ENCODE measurements at regions not wholly inside any gene's neighbourhood (a gene's known extent, or its start where the extent isn't known, plus 50 kb on each side); places are given as distances from the start of the nearest gene placed in this dataset.
A peak's percentile ranks its signal among the peaks of the same experiment; 100 is the strongest.

DNA sequence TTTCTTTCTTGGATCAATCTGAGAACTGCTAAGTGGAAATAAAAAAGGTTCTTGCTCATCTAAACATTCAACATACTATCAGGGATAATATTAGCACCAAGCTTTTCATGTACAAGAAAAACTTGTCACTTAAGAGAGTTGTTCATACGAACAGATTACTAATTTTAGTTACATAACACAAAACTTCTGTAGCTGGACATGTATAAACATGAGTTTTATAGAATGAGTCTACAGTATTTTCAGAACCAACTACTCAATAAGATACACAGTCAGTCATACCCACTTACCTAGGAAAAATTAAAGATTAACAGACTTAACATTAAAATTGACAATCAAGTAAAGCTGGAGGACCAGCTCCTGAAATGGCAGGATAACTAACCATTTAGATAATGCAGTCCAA lies 540.1 kb upstream of the FAM241A start:
- no peak overlapping the region for H3K27ac ChIP-seq
- intact Hi-C loops (cut with DNase I), result no loop called here
- H3K9me3 ChIP-seq, result no peaks in the 10 kb centered on the region
- H3K27me3 ChIP-seq, result no peaks in the 10 kb centered on the region
- no peak overlapping the region for H3K4me3 ChIP-seq
- ATAC-seq, result no peak
- TF ChIP-seq, protein P1, sequence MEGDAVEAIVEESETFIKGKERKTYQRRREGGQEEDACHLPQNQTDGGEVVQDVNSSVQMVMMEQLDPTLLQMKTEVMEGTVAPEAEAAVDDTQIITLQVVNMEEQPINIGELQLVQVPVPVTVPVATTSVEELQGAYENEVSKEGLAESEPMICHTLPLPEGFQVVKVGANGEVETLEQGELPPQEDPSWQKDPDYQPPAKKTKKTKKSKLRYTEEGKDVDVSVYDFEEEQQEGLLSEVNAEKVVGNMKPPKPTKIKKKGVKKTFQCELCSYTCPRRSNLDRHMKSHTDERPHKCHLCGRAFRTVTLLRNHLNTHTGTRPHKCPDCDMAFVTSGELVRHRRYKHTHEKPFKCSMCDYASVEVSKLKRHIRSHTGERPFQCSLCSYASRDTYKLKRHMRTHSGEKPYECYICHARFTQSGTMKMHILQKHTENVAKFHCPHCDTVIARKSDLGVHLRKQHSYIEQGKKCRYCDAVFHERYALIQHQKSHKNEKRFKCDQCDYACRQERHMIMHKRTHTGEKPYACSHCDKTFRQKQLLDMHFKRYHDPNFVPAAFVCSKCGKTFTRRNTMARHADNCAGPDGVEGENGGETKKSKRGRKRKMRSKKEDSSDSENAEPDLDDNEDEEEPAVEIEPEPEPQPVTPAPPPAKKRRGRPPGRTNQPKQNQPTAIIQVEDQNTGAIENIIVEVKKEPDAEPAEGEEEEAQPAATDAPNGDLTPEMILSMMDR (IDR thresholded peaks at IDR 0.05), result no peak
- TF ChIP-seq POLR2A (IDR thresholded peaks at IDR 0.05), result no peak
- no peaks in the 10 kb centered on the region for H3K4me1 ChIP-seq
- no peak for DNase-seq
- WGBS (ENCODE audit: insufficient coverage, low coverage, low lambda C conversion rate, missing lambda C conversion rate), result 47% methylated on average over 1 of the region's 1 CpG
- H3K36me3 ChIP-seq, result no peaks in the 10 kb centered on the region

DNA sequence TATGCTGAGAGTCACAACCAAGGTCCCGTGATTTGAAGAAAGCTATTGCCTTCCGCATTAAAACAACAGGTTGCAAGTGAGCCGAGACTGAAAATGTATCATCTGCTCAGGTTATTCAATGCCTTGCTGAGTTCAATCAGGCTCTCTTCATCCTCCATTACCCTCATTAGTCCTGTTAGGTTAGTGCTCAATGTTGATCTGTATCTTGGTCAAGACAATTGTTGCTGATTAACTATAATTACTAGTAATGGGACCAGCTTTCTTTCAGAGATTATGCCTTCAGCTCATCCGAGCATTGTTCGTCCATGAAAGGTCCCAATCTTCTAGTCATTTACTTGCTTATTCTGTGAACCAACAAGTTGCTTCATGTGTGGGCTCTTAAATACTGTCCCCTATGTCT lies 534.6 kb upstream of the FAM241A start:
- H3K27ac ChIP-seq, result no peak overlapping the region
- no peaks in the 10 kb centered on the region for H3K36me3 ChIP-seq
- intact Hi-C loops (cut with DNase I), result no loop called here
- ATAC-seq, result no peak
- H3K27me3 ChIP-seq, result no peaks in the 10 kb centered on the region
- no peaks in the 10 kb centered on the region for H3K9me3 ChIP-seq
- no peak overlapping the region for H3K4me3 ChIP-seq
- WGBS (ENCODE audit: insufficient coverage, low coverage, low lambda C conversion rate, missing lambda C conversion rate), result 60% methylated on average over 5 of the region's 5 CpGs
- TF ChIP-seq, protein P1 (IDR thresholded peaks at IDR 0.05), result no peak
- TF ChIP-seq POLR2A (IDR thresholded peaks at IDR 0.05), result no peak
- no peaks in the 10 kb centered on the region for H3K4me1 ChIP-seq
- DNase-seq, result no peak

DNA sequence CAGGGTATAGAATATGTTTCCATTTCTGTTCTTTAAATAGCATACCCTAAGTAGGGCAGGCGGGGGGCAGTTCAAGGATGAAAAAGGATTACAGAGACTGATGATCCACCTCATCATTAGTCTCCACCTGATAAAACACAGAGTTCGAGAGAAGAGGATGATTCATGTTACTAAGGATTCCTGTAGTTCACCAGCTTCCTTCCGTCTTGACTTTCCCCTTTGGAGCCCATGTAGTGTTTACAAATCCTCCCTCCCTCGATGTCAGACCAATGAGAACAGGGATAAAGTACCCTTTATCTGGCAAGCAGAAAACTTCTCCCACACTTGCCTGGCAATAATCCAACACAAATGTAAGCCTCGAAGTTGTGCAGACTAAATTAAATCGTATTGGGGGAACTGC lies 526.3 kb upstream of the FAM241A start:
- no peak for ATAC-seq
- Histone ChIP-seq H3K9me3 (no peaks in the 10 kb centered on the region), H3K4me1 (no peaks in the 10 kb centered on the region), H3K36me3 (no peaks in the 10 kb centered on the region), H3K27me3 (no peaks in the 10 kb centered on the region), H3K4me3 (no peak overlapping the region), H3K27ac (no peak overlapping the region)
- intact Hi-C loops (cut with DNase I), result no loop called here
- TF ChIP-seq POLR2A (IDR thresholded peaks at IDR 0.05), result no peak
- TF ChIP-seq, protein P1 (IDR thresholded peaks at IDR 0.05), result no peak
- WGBS (ENCODE audit: insufficient coverage, low coverage, low lambda C conversion rate, missing lambda C conversion rate), result 48% methylated on average over 6 of the region's 6 CpGs
- no peak for DNase-seq

DNA sequence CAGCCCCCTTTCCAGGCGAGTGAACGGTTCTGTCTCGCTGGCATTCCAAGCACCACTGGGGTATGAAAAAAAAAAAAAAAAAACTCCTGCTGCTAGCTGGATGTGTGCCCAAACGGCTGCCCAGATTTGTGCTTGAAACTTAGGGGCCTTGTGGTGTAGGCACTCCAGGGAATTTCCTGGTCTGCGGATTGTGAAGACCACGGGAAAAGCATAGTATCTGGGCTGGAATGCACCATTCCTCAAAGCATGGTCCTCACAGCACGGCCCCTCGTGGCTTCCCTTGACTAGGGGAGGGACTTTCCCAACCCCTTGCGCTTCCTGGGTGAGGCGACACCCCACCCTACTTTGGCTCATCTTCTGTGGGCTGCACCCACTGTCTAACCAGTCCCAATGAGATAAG lies 516.8 kb upstream of the FAM241A start:
- Histone ChIP-seq H3K4me3 (no peak overlapping the region), H3K4me1 (no peaks in the 10 kb centered on the region), H3K9me3 (no peaks in the 10 kb centered on the region), H3K36me3 (no peaks in the 10 kb centered on the region), H3K27me3 (no peaks in the 10 kb centered on the region), H3K27ac (no peak overlapping the region)
- intact Hi-C loops (cut with DNase I), result no loop called here
- no peak for TF ChIP-seq POLR2A (IDR thresholded peaks at IDR 0.05)
- TF ChIP-seq, protein P1 (IDR thresholded peaks at IDR 0.05), result no peak
- DNase-seq, result no peak
- ATAC-seq, result no peak
- WGBS (ENCODE audit: insufficient coverage, low coverage, low lambda C conversion rate, missing lambda C conversion rate), result 60% methylated on average over 7 of the region's 10 CpGs

DNA sequence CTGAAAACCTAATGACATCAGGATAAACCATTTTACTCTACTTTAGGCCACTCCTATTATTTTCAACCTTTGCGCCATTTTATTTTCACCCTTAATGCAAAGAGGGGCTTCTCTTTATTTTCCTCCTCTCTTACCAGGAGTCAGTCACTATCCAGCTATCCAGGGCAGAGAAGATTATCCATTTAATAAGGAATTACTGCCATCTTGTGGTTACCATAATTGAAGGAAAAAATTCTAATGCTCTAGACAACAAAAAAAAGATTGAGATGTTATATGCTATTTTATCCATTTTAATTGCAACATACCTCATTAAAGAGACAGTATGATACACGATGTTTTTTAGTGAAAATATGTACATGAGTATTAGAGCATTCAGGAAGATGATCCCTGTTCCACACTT lies 514.5 kb upstream of the FAM241A start:
- Histone ChIP-seq H3K27me3 (no peaks in the 10 kb centered on the region), H3K4me3 (no peak overlapping the region), H3K27ac (no peak overlapping the region), H3K36me3 (no peaks in the 10 kb centered on the region), H3K9me3 (no peaks in the 10 kb centered on the region), H3K4me1 (no peaks in the 10 kb centered on the region)
- intact Hi-C loops (cut with DNase I), result no loop called here
- TF ChIP-seq, protein P1 (IDR thresholded peaks at IDR 0.05), result peak; percentile 31 to 52 (median 34)
- no peak for TF ChIP-seq POLR2A (IDR thresholded peaks at IDR 0.05)
- peak; percentile 43 to 68 (median 55) for ATAC-seq
- no peak for DNase-seq
- 3% methylated on average over 2 of the region's 2 CpGs for WGBS (ENCODE audit: insufficient coverage, low coverage, low lambda C conversion rate, missing lambda C conversion rate)

All from right lobe of liver (tissue), 6 donors.